ENCODE measurements at regions not wholly inside any gene's neighbourhood (a gene's known extent, or its start where the extent isn't known, plus 50 kb on each side); places are given as distances from the start of the nearest gene placed in this dataset.

DNA sequence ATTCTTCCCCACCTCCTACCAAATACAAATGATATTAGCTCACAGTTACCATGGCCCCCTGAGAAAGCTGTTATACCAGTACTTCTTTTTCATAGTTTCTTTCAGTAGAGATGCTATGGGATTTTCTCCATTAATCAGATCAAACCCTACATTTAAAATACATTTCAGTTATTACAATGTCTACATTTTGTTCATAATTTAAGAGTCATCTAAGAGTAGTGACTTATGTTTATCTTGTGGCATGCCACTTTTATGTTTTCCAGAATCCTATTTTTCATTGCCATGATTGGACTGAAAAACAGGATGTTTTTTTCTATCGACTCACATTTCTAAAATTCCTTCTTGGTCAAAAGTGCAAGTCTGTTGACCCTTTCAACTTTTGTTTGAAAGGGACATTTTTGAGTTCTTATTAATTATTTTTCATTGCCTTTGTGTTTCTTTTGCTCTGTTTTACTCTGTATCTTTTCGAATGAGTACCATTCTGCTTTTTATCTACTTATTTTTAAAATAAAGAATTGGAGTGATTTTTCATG is 77.4 kb upstream of the ANXA1 start:
- H3K4me3 ChIP-seq: no peak overlapping the region
- no peaks in the 10 kb centered on the region for H3K9me3 ChIP-seq
- no peaks in the 10 kb centered on the region for H3K36me3 ChIP-seq (replicated peaks)
- no peak for DNase-seq (ENCODE audit: low spot score in 2 of 2)
- no peaks in the 10 kb centered on the region for H3K4me1 ChIP-seq
- no peaks in the 10 kb centered on the region; the same call in 1 of the 2 replicates for H3K27me3 ChIP-seq (ENCODE audit: low read depth)
- in situ Hi-C loops (cut with MboI; ENCODE audit: low sequenced_read_pairs): no loop called here

DNA sequence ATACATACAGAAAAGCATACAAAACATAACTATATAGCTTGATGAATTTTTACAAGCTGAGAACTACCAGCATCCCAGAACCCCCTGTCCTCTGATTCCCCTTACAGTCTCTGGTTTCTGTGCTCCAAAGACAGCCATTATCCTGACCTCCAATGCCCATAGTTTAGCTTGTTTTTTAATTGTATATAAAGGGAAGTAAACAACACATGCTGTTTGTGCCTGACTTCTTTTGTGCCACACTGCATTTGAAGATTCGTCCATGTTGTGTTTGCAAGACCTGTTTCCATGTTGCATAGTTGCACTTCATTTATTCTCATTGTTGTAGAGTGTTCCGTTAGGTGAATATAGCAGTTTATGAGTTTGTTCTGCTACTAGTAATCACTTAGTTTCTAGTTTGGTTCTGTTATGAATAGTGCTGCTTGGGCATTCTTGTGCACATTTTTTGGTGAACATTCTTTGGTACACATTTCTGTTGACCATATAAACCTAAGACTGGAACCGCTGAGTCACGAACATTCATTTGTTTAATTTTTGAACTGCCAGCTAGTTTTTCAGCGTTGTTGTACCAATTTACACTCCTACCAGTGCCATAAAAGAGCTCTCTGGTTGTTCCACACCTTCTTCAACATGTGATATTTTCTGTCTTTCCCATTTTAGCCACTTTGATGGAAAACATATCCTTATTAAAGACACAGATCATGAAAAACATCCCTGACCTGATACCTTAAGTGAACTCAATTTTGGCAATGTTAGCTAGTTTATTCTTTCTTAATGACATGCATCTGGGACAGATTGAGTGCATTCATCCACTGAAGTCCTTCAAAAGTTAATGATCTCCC is 78.1 kb upstream of the ANXA1 start:
- in situ Hi-C loops (cut with MboI; ENCODE audit: low sequenced_read_pairs): no loop called here
- no peaks in the 10 kb centered on the region for H3K9me3 ChIP-seq

DNA sequence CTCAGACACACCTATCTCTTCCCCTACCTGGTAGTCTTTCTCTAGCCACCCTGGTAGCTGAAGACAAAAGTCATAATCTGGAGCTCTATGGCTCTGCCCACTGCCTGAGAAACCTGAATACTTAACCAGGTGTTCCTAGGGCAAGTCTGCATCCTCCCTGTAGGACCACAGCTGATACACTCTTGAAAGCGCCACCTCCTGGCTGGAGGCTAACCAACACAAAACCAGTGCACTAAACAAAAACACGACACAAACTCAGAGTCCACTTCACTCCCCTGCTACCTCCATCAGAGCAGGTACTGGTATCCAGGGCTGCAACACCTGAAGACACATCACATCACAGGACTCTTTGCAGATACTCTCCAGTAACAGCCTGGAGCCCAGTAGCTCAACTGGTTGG is 84.6 kb upstream of the ANXA1 start:
- in situ Hi-C loops (cut with MboI; ENCODE audit: low sequenced_read_pairs): no loop called here
- DNase-seq (ENCODE audit: low spot score in 2 of 2): no peak
- Histone ChIP-seq H3K4me1 (no peaks in the 10 kb centered on the region), H3K27me3 (ENCODE audit: low read depth) (no peaks in the 10 kb centered on the region), H3K9me3 (no peaks in the 10 kb centered on the region), H3K36me3 (replicated peaks) (no peaks in the 10 kb centered on the region), H3K4me3 (no peak overlapping the region)

More for the DNA sequence above, 78.1 kb upstream of the ANXA1 start:
- Histone ChIP-seq H3K27me3 (ENCODE audit: low read depth) (no peaks in the 10 kb centered on the region; the same call in 1 of the 2 replicates), H3K36me3 (replicated peaks) (no peaks in the 10 kb centered on the region), H3K4me3 (no peak overlapping the region), H3K4me1 (no peaks in the 10 kb centered on the region)
- no peak for DNase-seq (ENCODE audit: low spot score in 2 of 2)

DNA sequence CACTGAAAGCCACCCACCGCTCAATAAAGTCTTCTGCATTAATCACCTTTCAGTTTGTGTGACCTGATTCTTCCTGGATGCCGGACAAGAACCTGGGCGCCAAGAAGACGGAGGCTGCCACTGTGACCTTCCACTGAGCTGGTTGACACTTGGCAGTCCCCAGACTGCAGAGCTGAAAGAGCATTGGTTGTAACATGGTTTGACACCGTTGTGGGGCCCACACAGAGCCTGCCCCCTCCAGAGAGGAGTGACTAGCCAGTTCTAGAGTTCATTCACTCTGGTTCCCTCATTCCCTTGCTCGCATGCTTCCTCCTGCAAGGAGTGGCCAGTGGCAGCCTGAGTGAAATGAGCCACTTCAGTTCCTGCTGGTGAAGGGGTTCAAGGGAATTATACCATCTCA is 86.2 kb upstream of the ANXA1 start:
- H3K36me3 ChIP-seq (replicated peaks): no peaks in the 10 kb centered on the region
- H3K4me3 ChIP-seq: no peak overlapping the region
- no peaks in the 10 kb centered on the region for H3K9me3 ChIP-seq
- no peaks in the 10 kb centered on the region for H3K27me3 ChIP-seq (ENCODE audit: low read depth)
- in situ Hi-C loops (cut with MboI; ENCODE audit: low sequenced_read_pairs): no loop called here
- DNase-seq (ENCODE audit: low spot score in 2 of 2): no peak
- no peaks in the 10 kb centered on the region for H3K4me1 ChIP-seq

DNA sequence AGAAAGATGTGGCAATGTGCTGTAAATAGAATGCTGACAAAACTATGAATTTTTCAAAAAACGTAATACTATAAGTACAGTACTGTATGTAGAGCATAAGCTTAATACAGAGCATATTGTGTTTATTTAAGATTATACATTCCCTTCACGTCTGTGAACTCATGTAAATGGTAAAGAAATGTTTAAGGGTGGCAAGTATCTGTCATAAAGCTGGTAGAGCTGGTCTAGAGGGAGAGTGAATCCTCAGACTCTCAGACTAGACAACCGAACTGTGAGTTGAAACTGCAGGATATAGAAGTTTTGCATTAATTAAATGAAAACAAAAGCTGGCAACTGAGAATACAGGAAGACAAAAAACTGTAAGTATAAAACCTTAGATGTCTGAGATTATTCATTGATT is 87.3 kb upstream of the ANXA1 start:
- H3K4me3 ChIP-seq: no peak overlapping the region
- H3K36me3 ChIP-seq (replicated peaks): no peaks in the 10 kb centered on the region
- no peak for DNase-seq (ENCODE audit: low spot score in 2 of 2)
- in situ Hi-C loops (cut with MboI; ENCODE audit: low sequenced_read_pairs): no loop called here
- H3K27me3 ChIP-seq (ENCODE audit: low read depth): 0 out of 2 replicates have a peak, but pooled peaks cover 2% of the 10 kb centered on the region
- no peaks in the 10 kb centered on the region for H3K4me1 ChIP-seq
- no peaks in the 10 kb centered on the region for H3K9me3 ChIP-seq

DNA sequence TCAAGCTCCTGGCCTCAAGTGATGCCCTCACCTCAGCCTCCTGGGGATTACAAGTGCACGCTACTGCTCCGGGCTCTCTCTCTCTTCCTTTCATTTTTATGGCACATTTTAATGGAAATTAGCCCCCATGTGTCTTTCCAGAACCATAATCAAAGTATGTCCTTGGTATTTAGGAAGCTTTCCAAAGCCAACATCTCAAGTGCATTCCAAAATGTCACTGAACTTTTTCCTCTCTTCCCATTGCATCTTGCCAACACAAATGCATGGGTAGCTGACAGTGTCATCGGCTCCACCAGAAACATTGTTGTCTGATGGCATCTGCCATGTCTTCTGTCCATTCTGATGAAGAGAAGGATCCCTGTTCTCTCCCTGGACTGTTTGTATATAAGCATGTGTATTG is 90.5 kb upstream of the ANXA1 start:
- DNase-seq (ENCODE audit: low spot score in 2 of 2): no peak
- H3K9me3 ChIP-seq: no peaks in the 10 kb centered on the region
- in situ Hi-C loops (cut with MboI; ENCODE audit: low sequenced_read_pairs): no loop called here
- H3K36me3 ChIP-seq (replicated peaks): no peaks in the 10 kb centered on the region
- H3K4me1 ChIP-seq: no peaks in the 10 kb centered on the region
- no peak overlapping the region for H3K4me3 ChIP-seq
- H3K27me3 ChIP-seq (ENCODE audit: low read depth): 0 out of 2 replicates have a peak, but pooled peaks cover 2% of the 10 kb centered on the region

GRCh38 chr9:73059247-73059646 is 92.4 kb upstream of the ANXA1 start:
- Histone ChIP-seq H3K9me3 (no peaks in the 10 kb centered on the region), H3K4me1 (no peaks in the 10 kb centered on the region), H3K27me3 (ENCODE audit: low read depth) (0 out of 2 replicates have a peak, but pooled peaks cover 2% of the 10 kb centered on the region), H3K4me3 (no peak overlapping the region), H3K36me3 (replicated peaks) (no peaks in the 10 kb centered on the region)
- no peak for DNase-seq (ENCODE audit: low spot score in 2 of 2)
- in situ Hi-C loops (cut with MboI; ENCODE audit: low sequenced_read_pairs): no loop called here

DNA sequence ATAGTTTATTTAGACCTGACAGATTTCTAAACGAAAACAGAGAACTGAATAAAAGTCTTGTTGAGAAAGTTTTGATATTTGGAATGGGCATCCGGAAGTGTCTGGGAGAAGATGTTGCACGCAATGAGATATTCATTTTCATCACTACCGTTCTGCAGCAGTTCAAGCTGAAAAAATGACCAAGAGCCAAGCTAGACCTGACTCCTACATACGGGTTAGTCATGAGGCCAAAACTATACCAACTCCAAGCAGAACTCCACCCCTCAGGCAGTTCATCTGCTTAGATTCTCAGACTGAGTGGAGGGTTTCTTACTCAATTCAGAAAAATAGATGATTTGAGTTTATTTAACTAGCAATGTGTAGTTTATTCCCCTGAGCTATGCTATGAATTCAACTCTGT is 95.4 kb upstream of the ANXA1 start:
- Histone ChIP-seq H3K27me3 (ENCODE audit: low read depth) (0 out of 2 replicates have a peak, but pooled peaks cover 2% of the 10 kb centered on the region), H3K4me3 (no peak overlapping the region), H3K9me3 (no peaks in the 10 kb centered on the region), H3K4me1 (no peaks in the 10 kb centered on the region), H3K36me3 (replicated peaks) (no peaks in the 10 kb centered on the region)
- in situ Hi-C loops (cut with MboI; ENCODE audit: low sequenced_read_pairs): no loop called here
- DNase-seq (ENCODE audit: low spot score in 2 of 2): no peak

DNA sequence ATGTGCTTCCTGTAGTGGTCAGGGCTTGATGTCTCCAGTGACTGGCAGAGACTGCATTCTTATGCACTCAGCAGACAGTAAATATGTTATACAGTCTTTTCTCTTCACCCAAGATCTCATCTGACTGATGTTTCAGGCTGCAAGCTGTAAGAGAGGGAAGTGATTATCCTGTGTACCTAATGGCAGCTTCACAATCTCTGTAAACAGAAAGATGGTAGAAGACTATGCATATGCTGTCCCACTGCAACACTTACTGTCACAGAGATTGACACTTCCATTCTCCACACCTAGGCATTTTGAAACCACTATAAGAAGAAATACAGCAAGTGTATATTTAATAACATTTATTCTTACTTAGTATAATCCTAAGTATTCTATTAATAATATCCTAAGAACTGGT is 97.6 kb upstream of the ANXA1 start:
- Histone ChIP-seq H3K36me3 (replicated peaks) (no peaks in the 10 kb centered on the region), H3K9me3 (no peaks in the 10 kb centered on the region), H3K4me3 (no peak overlapping the region), H3K4me1 (no peaks in the 10 kb centered on the region), H3K27me3 (ENCODE audit: low read depth) (peaks cover 1% of the 10 kb centered on the region)
- DNase-seq (ENCODE audit: low spot score in 2 of 2): no peak
- in situ Hi-C loops (cut with MboI; ENCODE audit: low sequenced_read_pairs): no loop called here

- in situ Hi-C loops (cut with MboI; ENCODE audit: low sequenced_read_pairs): no loop called here
- Histone ChIP-seq H3K4me1 (no peaks in the 10 kb centered on the region), H3K9me3 (no peaks in the 10 kb centered on the region), H3K36me3 (replicated peaks) (no peaks in the 10 kb centered on the region), H3K27me3 (ENCODE audit: low read depth) (peaks cover 3% of the 10 kb centered on the region), H3K4me3 (no peak overlapping the region)
- DNase-seq (ENCODE audit: low spot score in 2 of 2): no peak
These were observed 98.1 kb upstream of the ANXA1 start for GRCh38 chr9:73053543-73053942.

GRCh38 chr9:73050887-73051550 is 98.2 kb upstream of the ALDH1A1 start:
- peaks cover 3% of the 10 kb centered on the region for H3K27me3 ChIP-seq (ENCODE audit: low read depth)
- H3K9me3 ChIP-seq: no peaks in the 10 kb centered on the region
- H3K4me1 ChIP-seq: no peaks in the 10 kb centered on the region
- no peak overlapping the region for H3K4me3 ChIP-seq
- in situ Hi-C loops (cut with MboI; ENCODE audit: low sequenced_read_pairs): no loop called here
- H3K36me3 ChIP-seq (replicated peaks): no peaks in the 10 kb centered on the region
- DNase-seq (ENCODE audit: low spot score in 2 of 2): no peak

- Histone ChIP-seq H3K4me3 (no peak overlapping the region), H3K4me1 (no peaks in the 10 kb centered on the region), H3K36me3 (replicated peaks) (no peaks in the 10 kb centered on the region), H3K9me3 (no peaks in the 10 kb centered on the region), H3K27me3 (ENCODE audit: low read depth) (peaks cover 3% of the 10 kb centered on the region)
- in situ Hi-C loops (cut with MboI; ENCODE audit: low sequenced_read_pairs): no loop called here
- no peak for DNase-seq (ENCODE audit: low spot score in 2 of 2)
These were observed 97.4 kb upstream of the ALDH1A1 start for GRCh38 chr9:73050065-73050816.

DNA sequence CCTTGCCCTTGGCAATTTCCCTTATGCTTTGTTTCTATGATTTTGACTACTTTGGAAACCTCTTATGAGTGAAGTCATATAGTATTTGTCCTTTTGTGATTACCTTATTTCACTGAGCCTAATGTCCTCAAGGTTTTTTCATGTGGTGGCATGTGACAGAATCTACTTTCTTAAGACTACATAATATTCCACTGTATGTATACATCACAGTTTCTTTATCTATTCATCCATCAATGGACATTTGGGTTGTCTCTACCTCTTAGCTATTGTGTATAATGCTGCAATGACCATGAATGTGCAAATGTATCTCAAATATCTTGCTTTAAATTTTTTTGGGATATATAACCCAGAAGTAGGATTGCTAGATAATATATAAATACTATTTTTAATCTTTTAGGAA is 96.4 kb upstream of the ALDH1A1 start:
- DNase-seq (ENCODE audit: low spot score in 2 of 2): no peak
- no peaks in the 10 kb centered on the region for H3K9me3 ChIP-seq
- H3K36me3 ChIP-seq (replicated peaks): no peaks in the 10 kb centered on the region
- in situ Hi-C loops (cut with MboI; ENCODE audit: low sequenced_read_pairs): loop anchor here (25.0 kb wide), 1 partner anchor 1012 kb away; no protein-coding TSS in a partner anchor
- H3K4me1 ChIP-seq: no peaks in the 10 kb centered on the region
- H3K4me3 ChIP-seq: no peak overlapping the region
- H3K27me3 ChIP-seq (ENCODE audit: low read depth): peaks cover 3% of the 10 kb centered on the region

Data from HAP-1 (cell line).